Ishikawa (cell line): ENCODE measurements at regions not wholly inside any gene's neighbourhood (a gene's known extent, or its start where the extent isn't known, plus 50 kb on each side); places are given as distances from the start of the nearest gene placed in this dataset.

ENCODE experiments used
- EP300 ChIP-seq: IDR thresholded peaks from 2 replicates; pipeline ENCODE4 v1.6.1; 2012; ENCODE audit warnings: borderline replicate concordance
- FOXM1 ChIP-seq: IDR thresholded peaks from 2 replicates; pipeline ENCODE4 v1.6.1; 2012; ENCODE audit warnings: low read depth, borderline replicate concordance
- MAX ChIP-seq: IDR thresholded peaks from 2 replicates; pipeline ENCODE4 v1.6.1; 2012
- RAD21 ChIP-seq: IDR thresholded peaks from 2 replicates; pipeline ENCODE4 v1.6.1; 2012; ENCODE audit warnings: low read depth
- REST ChIP-seq: IDR thresholded peaks from 2 replicates; pipeline ENCODE4 v1.6.1; 2012; ENCODE audit warnings: low read depth, mild to moderate bottlenecking
- ZBTB7A ChIP-seq: IDR thresholded peaks from 2 replicates; pipeline ENCODE4 v1.6.1; 2012; ENCODE audit warnings: low read depth

- TF ChIP-seq EP300 (no peak), RAD21 (no peak), ZBTB7A (no peak), MAX (no peak), FOXM1 (no peak), REST (no peak)
Measured at GRCh38 chr9:108677776-108678175, 178.0 kb downstream of the ACTL7B start.
